ENCODE measurements at regions not wholly inside any gene's neighbourhood (a gene's known extent, or its start where the extent isn't known, plus 50 kb on each side); places are given as distances from the start of the nearest gene placed in this dataset.

- no peak overlapping the region for H2AFZ ChIP-seq (ENCODE audit: low read depth, low read length)
- no peak overlapping the region for H3K4me3 ChIP-seq (ENCODE audit: low read length)
- no peak overlapping the region for H3K9ac ChIP-seq (ENCODE audit: low read length)
- no peaks in the 10 kb centered on the region for H3K4me1 ChIP-seq (ENCODE audit: low read length)
- no peak overlapping the region for H3K4me2 ChIP-seq (ENCODE audit: low read length)
- peaks cover 10% of the 10 kb centered on the region; the same call in 1 of the 2 replicates for H3K27me3 ChIP-seq (ENCODE audit: low read depth, low read length)
- H4K20me1 ChIP-seq (ENCODE audit: insufficient read depth, low read length) = no peaks in the 10 kb centered on the region
- H3K79me2 ChIP-seq (ENCODE audit: low read length) = no peaks in the 10 kb centered on the region
- H3K27ac ChIP-seq (ENCODE audit: low read length) = no peak overlapping the region
- no peak for TF ChIP-seq EZH2phosphoT487 (IDR thresholded peaks at IDR 0.05; ENCODE audit: low read depth)
- no peak for TF ChIP-seq CTCF (IDR thresholded peaks at IDR 0.05; ENCODE audit: low read depth, low read length)
- no peaks in the 10 kb centered on the region for H3K9me3 ChIP-seq (ENCODE audit: insufficient read depth, low read length)
- H3K36me3 ChIP-seq (replicated peaks; ENCODE audit: low read depth, low read length) = no peaks in the 10 kb centered on the region
Observed at GRCh38 chr11:115654792-115655191, 150.6 kb upstream of the CADM1 start.

GRCh38 chr11:115653926-115654325 is 149.7 kb upstream of the CADM1 start:
- Histone ChIP-seq H3K27ac (ENCODE audit: low read length) (no peak overlapping the region), H3K9ac (ENCODE audit: low read length) (no peak overlapping the region), H4K20me1 (ENCODE audit: insufficient read depth, low read length) (no peaks in the 10 kb centered on the region), H2AFZ (ENCODE audit: low read depth, low read length) (no peak overlapping the region), H3K4me1 (ENCODE audit: low read length) (no peaks in the 10 kb centered on the region), H3K4me2 (ENCODE audit: low read length) (no peak overlapping the region), H3K4me3 (ENCODE audit: low read length) (no peak overlapping the region), H3K9me3 (ENCODE audit: insufficient read depth, low read length) (no peaks in the 10 kb centered on the region), H3K36me3 (replicated peaks; ENCODE audit: low read depth, low read length) (no peaks in the 10 kb centered on the region), H3K79me2 (ENCODE audit: low read length) (no peaks in the 10 kb centered on the region), H3K27me3 (ENCODE audit: low read depth, low read length) (peaks cover 10% of the 10 kb centered on the region; the same call in 1 of the 2 replicates)
- TF ChIP-seq CTCF (IDR thresholded peaks at IDR 0.05; ENCODE audit: low read depth, low read length) (no peak), EZH2phosphoT487 (IDR thresholded peaks at IDR 0.05; ENCODE audit: low read depth) (no peak)

GRCh38 chr11:115653076-115653475 is 148.9 kb upstream of the CADM1 start:
- Histone ChIP-seq H4K20me1 (ENCODE audit: insufficient read depth, low read length) (no peaks in the 10 kb centered on the region), H3K27me3 (ENCODE audit: low read depth, low read length) (peaks cover 10% of the 10 kb centered on the region; the same call in 1 of the 2 replicates), H3K4me2 (ENCODE audit: low read length) (no peak overlapping the region), H3K9me3 (ENCODE audit: insufficient read depth, low read length) (no peaks in the 10 kb centered on the region), H3K79me2 (ENCODE audit: low read length) (no peaks in the 10 kb centered on the region), H3K4me1 (ENCODE audit: low read length) (no peaks in the 10 kb centered on the region), H3K4me3 (ENCODE audit: low read length) (no peak overlapping the region), H3K36me3 (replicated peaks; ENCODE audit: low read depth, low read length) (no peaks in the 10 kb centered on the region), H2AFZ (ENCODE audit: low read depth, low read length) (no peak overlapping the region), H3K9ac (ENCODE audit: low read length) (no peak overlapping the region), H3K27ac (ENCODE audit: low read length) (no peak overlapping the region)
- TF ChIP-seq EZH2phosphoT487 (IDR thresholded peaks at IDR 0.05; ENCODE audit: low read depth) (no peak), CTCF (IDR thresholded peaks at IDR 0.05; ENCODE audit: low read depth, low read length) (no peak)

- no peaks in the 10 kb centered on the region for H3K36me3 ChIP-seq (replicated peaks; ENCODE audit: low read depth, low read length)
- H3K4me1 ChIP-seq (ENCODE audit: low read length) = no peaks in the 10 kb centered on the region
- H3K27me3 ChIP-seq (ENCODE audit: low read depth, low read length) = peaks cover 10% of the 10 kb centered on the region; the same call in 1 of the 2 replicates
- no peak overlapping the region for H3K9ac ChIP-seq (ENCODE audit: low read length)
- TF ChIP-seq EZH2phosphoT487 (IDR thresholded peaks at IDR 0.05; ENCODE audit: low read depth) (no peak), CTCF (IDR thresholded peaks at IDR 0.05; ENCODE audit: low read depth, low read length) (no peak)
- H3K79me2 ChIP-seq (ENCODE audit: low read length) = no peaks in the 10 kb centered on the region
- no peak overlapping the region for H2AFZ ChIP-seq (ENCODE audit: low read depth, low read length)
- H3K4me3 ChIP-seq (ENCODE audit: low read length) = no peak overlapping the region
- no peak overlapping the region for H3K27ac ChIP-seq (ENCODE audit: low read length)
- no peak overlapping the region for H3K4me2 ChIP-seq (ENCODE audit: low read length)
- H3K9me3 ChIP-seq (ENCODE audit: insufficient read depth, low read length) = no peaks in the 10 kb centered on the region
- no peaks in the 10 kb centered on the region for H4K20me1 ChIP-seq (ENCODE audit: insufficient read depth, low read length)
Observed at GRCh38 chr11:115652496-115652895, 148.3 kb upstream of the CADM1 start.

Measured in OCI-LY3 (cell line).